DOHH2 (cell line): ENCODE measurements at regions not wholly inside any gene's neighbourhood (a gene's known extent, or its start where the extent isn't known, plus 50 kb on each side); places are given as distances from the start of the nearest gene placed in this dataset.
"Not testable (repeated sequence)": the region's sequence is repeated elsewhere in the genome, so short reads cannot be mapped to it uniquely, and the experiment has no call there.

Source experiments
- EZH2phosphoT487 ChIP-seq: fragments of 200-600 bp; sonication (generic); IDR thresholded peaks from 2 replicates; pipeline ENCODE4 v1.6.1; 2017; ENCODE audit warnings: borderline replicate concordance, mild to moderate bottlenecking, antibody characterized with exemption, low read length, moderate library complexity, mixed read lengths
- TF ChIP-seq, protein P1 (sequence below): fragments of 200-600 bp; sonication (generic); IDR thresholded peaks from one replicate; pipeline ENCODE4 v1.5.1; 2014; ENCODE audit warnings: antibody characterized with exemption, mild to moderate bottlenecking, low read depth, low read length; ENCODE audit not compliant: poor library complexity, severe bottlenecking

DNA sequence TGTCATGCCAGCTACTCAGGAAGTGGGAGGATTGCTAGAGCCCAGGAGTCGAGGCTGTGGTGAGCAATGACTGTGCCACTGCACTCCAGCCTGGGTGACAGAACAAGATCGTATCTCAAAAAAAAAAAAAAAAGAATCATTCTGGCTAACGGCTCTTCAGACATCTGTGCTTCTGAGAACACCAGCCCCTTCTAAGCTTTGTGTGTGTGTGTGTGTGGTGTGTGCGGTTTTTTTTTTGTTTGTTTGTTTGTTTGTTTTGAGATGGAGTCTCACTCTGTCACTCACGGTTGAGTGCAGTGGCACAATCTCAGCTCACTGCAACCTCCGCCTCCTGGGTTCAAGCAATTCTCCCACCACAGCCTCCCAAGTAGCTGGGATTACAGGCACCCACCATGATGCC, 79.4 kb upstream of the DRD5 start:
- TF ChIP-seq, protein P1, sequence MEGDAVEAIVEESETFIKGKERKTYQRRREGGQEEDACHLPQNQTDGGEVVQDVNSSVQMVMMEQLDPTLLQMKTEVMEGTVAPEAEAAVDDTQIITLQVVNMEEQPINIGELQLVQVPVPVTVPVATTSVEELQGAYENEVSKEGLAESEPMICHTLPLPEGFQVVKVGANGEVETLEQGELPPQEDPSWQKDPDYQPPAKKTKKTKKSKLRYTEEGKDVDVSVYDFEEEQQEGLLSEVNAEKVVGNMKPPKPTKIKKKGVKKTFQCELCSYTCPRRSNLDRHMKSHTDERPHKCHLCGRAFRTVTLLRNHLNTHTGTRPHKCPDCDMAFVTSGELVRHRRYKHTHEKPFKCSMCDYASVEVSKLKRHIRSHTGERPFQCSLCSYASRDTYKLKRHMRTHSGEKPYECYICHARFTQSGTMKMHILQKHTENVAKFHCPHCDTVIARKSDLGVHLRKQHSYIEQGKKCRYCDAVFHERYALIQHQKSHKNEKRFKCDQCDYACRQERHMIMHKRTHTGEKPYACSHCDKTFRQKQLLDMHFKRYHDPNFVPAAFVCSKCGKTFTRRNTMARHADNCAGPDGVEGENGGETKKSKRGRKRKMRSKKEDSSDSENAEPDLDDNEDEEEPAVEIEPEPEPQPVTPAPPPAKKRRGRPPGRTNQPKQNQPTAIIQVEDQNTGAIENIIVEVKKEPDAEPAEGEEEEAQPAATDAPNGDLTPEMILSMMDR: not testable (repeated sequence)
- not testable (repeated sequence) for TF ChIP-seq EZH2phosphoT487
